IMR-90 (cell line): ENCODE measurements at regions not wholly inside any gene's neighbourhood (a gene's known extent, or its start where the extent isn't known, plus 50 kb on each side); places are given as distances from the start of the nearest gene placed in this dataset.

Source experiments
- ATAC-seq: fragments of 200-7000 bp; cut with Tn5 transposase; 2 replicates; pipeline ENCODE4 v1.9.1; 2020; ENCODE audit warnings: low read depth, mild to moderate bottlenecking, moderate library complexity
- BruUV-seq: library from RNA; stranded (reverse); fragments of 400-500 nt; replicated peaks from 2 replicates; lab custom pipeline; 2021; lab: Mats Ljungman, UMichigan
- CTCF ChIA-PET: fragments of 300-600 bp; formaldehyde crosslinking; extraction: SDS; loops from one replicate; lab custom pipeline; 2021; ENCODE audit warnings: antibody characterized with exemption; lab: Yijun Ruan, JAX
- POLR2A ChIA-PET: fragments of 300-600 bp; sonication (Branson Sonifier 250); formaldehyde crosslinking; loops from one replicate; lab custom pipeline; 2022; ENCODE audit warnings: antibody characterized with exemption; ENCODE audit not compliant: unreplicated experiment; lab: Charles Lee
- DNase-seq: peaks from one replicate; pipeline ENCODE4 v3.0.0; 2013
- H2AFZ ChIP-seq: replicated peaks from 2 replicates; pipeline ENCODE3; 2013; ENCODE audit warnings: low read length, mild to moderate bottlenecking; ENCODE audit not compliant: poor library complexity
- H2AK5ac ChIP-seq: 2 replicates; pipeline ENCODE4 v1.6.1; 2013; ENCODE audit warnings: low read depth, low read length, inconsistent platforms
- H2AK9ac ChIP-seq: replicated peaks from 2 replicates; pipeline ENCODE3; 2013; ENCODE audit warnings: mild to moderate bottlenecking, low read depth, low read length, moderate library complexity; ENCODE audit not compliant: poor library complexity
- H2BK120ac ChIP-seq: 2 replicates; pipeline ENCODE4 v1.6.1; 2013; ENCODE audit warnings: low read depth, low read length, inconsistent platforms
- H2BK15ac ChIP-seq: 3 replicates; pipeline ENCODE4 v1.6.1; 2013; ENCODE audit warnings: low read depth, low read length, inconsistent platforms
- H2BK20ac ChIP-seq: 2 replicates; pipeline ENCODE4 v1.6.1; 2013; ENCODE audit warnings: low read depth, mild to moderate bottlenecking, inconsistent platforms, low read length, moderate library complexity
- H2BK5ac ChIP-seq: 2 replicates; pipeline ENCODE4 v1.6.1; 2013; ENCODE audit warnings: mild to moderate bottlenecking, low read depth, low read length, inconsistent platforms; ENCODE audit not compliant: poor library complexity, severe bottlenecking
- H3K14ac ChIP-seq: replicated peaks from 2 replicates; pipeline ENCODE4 v1.6.1; 2013; ENCODE audit warnings: low read depth, low read length, inconsistent platforms
- H3K18ac ChIP-seq: 2 replicates; pipeline ENCODE4 v1.6.1; 2013; ENCODE audit warnings: low read depth, low read length, control low read depth
- H3K23ac ChIP-seq: 2 replicates; pipeline ENCODE4 v1.6.1; 2013; ENCODE audit warnings: low read depth, low read length, inconsistent platforms
- H3K27ac ChIP-seq: 2 replicates; pipeline ENCODE4 v1.5.1; 2013; ENCODE audit warnings: mild to moderate bottlenecking, control low read depth, low read length; ENCODE audit not compliant: insufficient read depth
- H3K27me3 ChIP-seq: 2 replicates; pipeline ENCODE4 v1.6.1; 2013; ENCODE audit warnings: low read length; ENCODE audit not compliant: control insufficient read depth, insufficient read depth
- H3K36me3 ChIP-seq: 2 replicates; pipeline ENCODE4 v1.6.1; 2013; ENCODE audit warnings: low read length, mixed read lengths; ENCODE audit not compliant: control insufficient read depth, insufficient read depth
- H3K4ac ChIP-seq: 2 replicates; pipeline ENCODE4 v1.6.1; 2013; ENCODE audit warnings: low read depth, low read length, inconsistent platforms
- H3K4me1 ChIP-seq: 2 replicates; pipeline ENCODE4 v1.6.1; 2013; ENCODE audit warnings: low read length, mixed read lengths; ENCODE audit not compliant: control insufficient read depth, insufficient read depth
- H3K4me2 ChIP-seq: 2 replicates; pipeline ENCODE4 v1.6.1; 2013; ENCODE audit warnings: low read depth, mild to moderate bottlenecking, control low read depth, low read length, moderate library complexity
- H3K4me3 ChIP-seq: 2 replicates; pipeline ENCODE4 v1.5.1; 2013; ENCODE audit warnings: low read depth, mild to moderate bottlenecking, control low read depth, low read length, moderate library complexity; ENCODE audit not compliant: insufficient read depth
- H3K56ac ChIP-seq: 2 replicates; pipeline ENCODE4 v1.6.1; 2013; ENCODE audit warnings: low read length, inconsistent platforms; ENCODE audit not compliant: insufficient read depth; ENCODE audit errors: extremely low read depth
- H3K79me1 ChIP-seq, 2 experiments: 2 replicates each; pipeline ENCODE4 v1.6.1; 2013; ENCODE audit warnings: low read length in 2 of 2, inconsistent platforms in 1 of 2, low read depth in 1 of 2
- H3K9ac ChIP-seq: 2 replicates; pipeline ENCODE4 v1.6.1; 2013; ENCODE audit warnings: low read depth, low read length, control low read depth
- H3K9me1 ChIP-seq: 2 replicates; pipeline ENCODE4 v1.6.1; 2013; ENCODE audit warnings: low read length, inconsistent platforms; ENCODE audit not compliant: insufficient read depth
- H3K9me3 ChIP-seq: 2 replicates; pipeline ENCODE4 v1.6.1; 2013; ENCODE audit warnings: low read length; ENCODE audit not compliant: control insufficient read depth, insufficient read depth
- H4K20me1 ChIP-seq: 2 replicates; pipeline ENCODE4 v1.6.1; 2013; ENCODE audit warnings: low read length, inconsistent platforms; ENCODE audit not compliant: insufficient read depth
- H4K5ac ChIP-seq: 2 replicates; pipeline ENCODE4 v1.6.1; 2013; ENCODE audit warnings: mild to moderate bottlenecking, low read depth, low read length, control low read depth
- H4K8ac ChIP-seq, 2 experiments: 2 replicates each; pipeline ENCODE4 v1.6.1; 2013; ENCODE audit warnings: low read depth in 2 of 2, low read length in 2 of 2, control low read depth in 1 of 2, inconsistent platforms in 1 of 2
- H4K91ac ChIP-seq: 2 replicates; pipeline ENCODE4 v1.6.1; 2013; ENCODE audit warnings: low read depth, low read length, inconsistent platforms; ENCODE audit not compliant: insufficient read depth
- BHLHE40 ChIP-seq: fragments of 150-350 bp; IDR thresholded peaks from 2 replicates; pipeline ENCODE4 v1.6.1; 2016; ENCODE audit warnings: mild to moderate bottlenecking, low read depth, low read length
- CEBPB ChIP-seq: IDR thresholded peaks from 2 replicates; pipeline ENCODE4 v1.6.1; 2012; ENCODE audit warnings: low read depth, low read length, improper control_type of control experiment
- CHD1 ChIP-seq: IDR thresholded peaks from 2 replicates; pipeline ENCODE4 v1.6.1; 2012; ENCODE audit warnings: low read depth, low read length, improper control_type of control experiment
- FOS ChIP-seq: fragments of 150-350 bp; IDR thresholded peaks from 2 replicates; pipeline ENCODE4 v1.6.1; 2016; ENCODE audit warnings: low read depth, low read length
- MAFK ChIP-seq: IDR thresholded peaks from 2 replicates; pipeline ENCODE4 v1.6.1; 2012; ENCODE audit warnings: low read depth, low read length, improper control_type of control experiment
- MAZ ChIP-seq: IDR thresholded peaks from 2 replicates; pipeline ENCODE4 v1.6.1; 2012; ENCODE audit warnings: low read depth, mild to moderate bottlenecking, low read length, improper control_type of control experiment, moderate library complexity, borderline replicate concordance
- MXI1 ChIP-seq: IDR thresholded peaks from 2 replicates; pipeline ENCODE4 v1.6.1; 2012; ENCODE audit warnings: low read depth, mild to moderate bottlenecking, low read length, moderate library complexity, borderline replicate concordance
- NFE2L2 ChIP-seq: fragments of 150-350 bp; IDR thresholded peaks from 2 replicates; pipeline ENCODE4 v1.6.1; 2016; ENCODE audit warnings: low read depth, mild to moderate bottlenecking, low read length
- POLR2A ChIP-seq: IDR thresholded peaks from 2 replicates; pipeline ENCODE4 v1.6.1; 2012; ENCODE audit warnings: mild to moderate bottlenecking, low read depth, low read length
- RAD21 ChIP-seq: IDR thresholded peaks from 2 replicates; pipeline ENCODE4 v1.6.1; 2012; ENCODE audit warnings: low read length, improper control_type of control experiment
- RCOR1 ChIP-seq: IDR thresholded peaks from 2 replicates; pipeline ENCODE4 v1.6.1; 2012; ENCODE audit warnings: mild to moderate bottlenecking, low read length, improper control_type of control experiment; ENCODE audit not compliant: insufficient replicate concordance
- RFX5 ChIP-seq: IDR thresholded peaks from 2 replicates; pipeline ENCODE4 v1.8.0; 2012; ENCODE audit warnings: low read depth, mild to moderate bottlenecking, low read length, moderate library complexity
- SMC3 ChIP-seq: fragments of 150-350 bp; IDR thresholded peaks from 2 replicates; pipeline ENCODE4 v1.6.1; 2016; ENCODE audit warnings: low read depth, mild to moderate bottlenecking, antibody characterized with exemption, low read length, moderate library complexity
- WGBS, 2 experiments: methylation state at CpG; one replicate each; pipeline versions ENCODE4 v1.1.5 to v1.1.7; 2013; ENCODE audit warnings: missing lambda C conversion rate in 2 of 2; ENCODE audit not compliant: insufficient read length in 1 of 2; ENCODE audit errors: extremely low coverage in 2 of 2; 5-methylcytosine and 5-hydroxymethylcytosine counted together
- dilution Hi-C: fragments of 300-500 bp; cut with HindIII; formaldehyde crosslinking; loops from one replicate; pipeline ENCODE4 v1.14.3; 2018; ENCODE audit warnings: low sequenced_read_pairs; ENCODE audit not compliant: unreplicated experiment
- in situ Hi-C: fragments of 300-500 bp; cut with MboI; formaldehyde crosslinking; loops from 3 replicates; pipeline ENCODE4 v1.14.3; 2019; ENCODE audit warnings: low sequenced_read_pairs, inconsistent platforms, mixed read lengths
- intact Hi-C: fragments of 100-400 bp; cut with micrococcal nuclease; formaldehyde crosslinking; loops from 2 replicates; pipeline ENCODE4 v1.10.0; 2022
- TF ChIP-seq, protein P1 (sequence below): fragments of 150-350 bp; IDR thresholded peaks from 2 replicates; pipeline ENCODE4 v1.6.1; 2016; ENCODE audit warnings: low read depth, mild to moderate bottlenecking, low read length, moderate library complexity, borderline replicate concordance
- TF ChIP-seq, protein P2 (sequence below): fragments of 150-350 bp; IDR thresholded peaks from 2 replicates; pipeline ENCODE4 v1.6.1; 2017; ENCODE audit warnings: mild to moderate bottlenecking, antibody characterized with exemption, low read length, low read depth
- TF ChIP-seq, protein P3 (sequence below): conservative IDR thresholded peaks from 2 replicates; pipeline ENCODE4 v1.5.1; 2012; ENCODE audit warnings: mild to moderate bottlenecking, low read depth, low read length, improper control_type of control experiment

DNA sequence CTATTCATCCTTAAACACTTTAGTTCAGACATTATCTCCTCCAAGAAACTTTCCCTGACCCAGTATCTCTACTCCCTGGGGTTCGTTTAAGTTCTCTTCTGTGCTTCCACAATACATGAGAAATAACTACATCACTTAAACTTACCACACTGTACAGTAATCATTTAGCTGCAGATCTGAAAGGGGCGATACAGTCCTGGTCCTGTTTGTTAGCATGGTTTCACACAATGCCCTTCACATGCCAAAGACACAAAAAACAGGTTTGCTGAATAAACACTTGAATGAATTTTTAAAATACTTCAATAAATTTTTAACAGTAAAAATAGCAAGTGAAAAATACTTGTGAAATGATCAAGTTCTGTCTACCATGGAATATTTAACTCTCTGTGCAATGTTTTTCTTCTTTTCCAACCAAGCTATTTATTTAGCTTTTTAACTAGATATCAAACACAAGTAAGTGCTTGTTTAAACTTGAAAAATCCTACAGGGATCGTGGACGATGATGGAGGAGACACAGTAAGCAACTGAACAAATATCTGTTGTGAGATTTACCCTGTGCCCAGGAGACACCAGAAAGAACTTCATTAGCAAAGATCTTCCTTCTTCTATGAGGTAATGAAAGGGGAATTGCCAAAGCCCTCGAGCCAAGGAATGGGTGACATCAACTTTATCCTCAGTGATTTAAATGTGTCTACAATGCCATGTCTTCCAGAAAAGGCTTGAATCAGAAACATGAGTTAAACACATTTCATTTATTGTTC lies 255.6 kb upstream of the GRIP1 start:
- WGBS, 2 experiments, result no CpG with 5 or more reads among the region's 5 CpGs
- Histone ChIP-seq H3K4me3 (no peak overlapping the region), H3K4me2 (no peak overlapping the region), H2AK5ac (no peak overlapping the region), H3K56ac (no peak overlapping the region), H3K9me1 (no peaks in the 10 kb centered on the region), H2BK20ac (no peak overlapping the region), H3K79me1 (no peaks in the 10 kb centered on the region), H4K5ac (no peak overlapping the region), H3K18ac (no peak overlapping the region), H3K27me3 (no peaks in the 10 kb centered on the region), H2BK120ac (no peak overlapping the region), H4K20me1 (no peaks in the 10 kb centered on the region), H2AFZ (no peak overlapping the region), H4K91ac (no peak overlapping the region), H3K27ac (no peak overlapping the region), H3K9ac (no peak overlapping the region), H2BK5ac (no peak overlapping the region), H2BK15ac (no peak overlapping the region), H3K9me3 (no peaks in the 10 kb centered on the region), H3K36me3 (no peaks in the 10 kb centered on the region), H3K4me1 (no peaks in the 10 kb centered on the region), H3K4ac (no peak overlapping the region), H3K14ac (no peak overlapping the region), H2AK9ac (no peak overlapping the region), H3K23ac (no peak overlapping the region), H4K8ac (no peak overlapping the region)
- in situ Hi-C loops, result no loop called here
- ChIA-PET CTCF (interaction anchor here (0.6 kb wide), 1 partner anchor 246 kb away, joined by 3 read pairs; no protein-coding TSS in a partner anchor), POLR2A (no interaction called here)
- TF ChIP-seq POLR2A (no peak), MAZ (no peak), MAFK (no peak), RCOR1 (no peak), BHLHE40 (no peak), CHD1 (no peak), SMC3 (no peak), CEBPB (no peak), RAD21 (no peak), RFX5 (no peak), NFE2L2 (no peak), MXI1 (no peak), FOS (no peak)
- TF ChIP-seq, protein P1, sequence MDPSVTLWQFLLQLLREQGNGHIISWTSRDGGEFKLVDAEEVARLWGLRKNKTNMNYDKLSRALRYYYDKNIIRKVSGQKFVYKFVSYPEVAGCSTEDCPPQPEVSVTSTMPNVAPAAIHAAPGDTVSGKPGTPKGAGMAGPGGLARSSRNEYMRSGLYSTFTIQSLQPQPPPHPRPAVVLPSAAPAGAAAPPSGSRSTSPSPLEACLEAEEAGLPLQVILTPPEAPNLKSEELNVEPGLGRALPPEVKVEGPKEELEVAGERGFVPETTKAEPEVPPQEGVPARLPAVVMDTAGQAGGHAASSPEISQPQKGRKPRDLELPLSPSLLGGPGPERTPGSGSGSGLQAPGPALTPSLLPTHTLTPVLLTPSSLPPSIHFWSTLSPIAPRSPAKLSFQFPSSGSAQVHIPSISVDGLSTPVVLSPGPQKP, result no peak
- TF ChIP-seq, protein P2, sequence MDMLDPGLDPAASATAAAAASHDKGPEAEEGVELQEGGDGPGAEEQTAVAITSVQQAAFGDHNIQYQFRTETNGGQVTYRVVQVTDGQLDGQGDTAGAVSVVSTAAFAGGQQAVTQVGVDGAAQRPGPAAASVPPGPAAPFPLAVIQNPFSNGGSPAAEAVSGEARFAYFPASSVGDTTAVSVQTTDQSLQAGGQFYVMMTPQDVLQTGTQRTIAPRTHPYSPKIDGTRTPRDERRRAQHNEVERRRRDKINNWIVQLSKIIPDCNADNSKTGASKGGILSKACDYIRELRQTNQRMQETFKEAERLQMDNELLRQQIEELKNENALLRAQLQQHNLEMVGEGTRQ, result no peak
- TF ChIP-seq, protein P3, sequence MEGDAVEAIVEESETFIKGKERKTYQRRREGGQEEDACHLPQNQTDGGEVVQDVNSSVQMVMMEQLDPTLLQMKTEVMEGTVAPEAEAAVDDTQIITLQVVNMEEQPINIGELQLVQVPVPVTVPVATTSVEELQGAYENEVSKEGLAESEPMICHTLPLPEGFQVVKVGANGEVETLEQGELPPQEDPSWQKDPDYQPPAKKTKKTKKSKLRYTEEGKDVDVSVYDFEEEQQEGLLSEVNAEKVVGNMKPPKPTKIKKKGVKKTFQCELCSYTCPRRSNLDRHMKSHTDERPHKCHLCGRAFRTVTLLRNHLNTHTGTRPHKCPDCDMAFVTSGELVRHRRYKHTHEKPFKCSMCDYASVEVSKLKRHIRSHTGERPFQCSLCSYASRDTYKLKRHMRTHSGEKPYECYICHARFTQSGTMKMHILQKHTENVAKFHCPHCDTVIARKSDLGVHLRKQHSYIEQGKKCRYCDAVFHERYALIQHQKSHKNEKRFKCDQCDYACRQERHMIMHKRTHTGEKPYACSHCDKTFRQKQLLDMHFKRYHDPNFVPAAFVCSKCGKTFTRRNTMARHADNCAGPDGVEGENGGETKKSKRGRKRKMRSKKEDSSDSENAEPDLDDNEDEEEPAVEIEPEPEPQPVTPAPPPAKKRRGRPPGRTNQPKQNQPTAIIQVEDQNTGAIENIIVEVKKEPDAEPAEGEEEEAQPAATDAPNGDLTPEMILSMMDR, result no peak
- no peak for DNase-seq
- intact Hi-C loops, result no loop called here
- BruUV-seq, result no TSS peak
- dilution Hi-C loops, result no loop called here
- ATAC-seq, result no peak
